AG04450 (cell line): ENCODE measurements at regions not wholly inside any gene's neighbourhood (a gene's known extent, or its start where the extent isn't known, plus 50 kb on each side); places are given as distances from the start of the nearest gene placed in this dataset.

ENCODE experiments used
- CTCF ChIA-PET: fragments of 300-600, 350-600 bp; formaldehyde crosslinking; extraction: SDS; loops from one replicate; lab custom pipeline; 2022; ENCODE audit warnings: antibody characterized with exemption, inconsistent platforms; lab: Charles Lee
- POLR2A ChIA-PET: fragments of 350-600 bp; formaldehyde crosslinking; extraction: SDS; loops from one replicate; lab custom pipeline; 2021; ENCODE audit warnings: antibody characterized with exemption, inconsistent platforms; lab: Yijun Ruan, JAX
- DNase-seq: peaks from one replicate; pipeline ENCODE4 v3.0.0-alpha.2; 2011; ENCODE audit warnings: low read depth, low spot score
- H3K27ac ChIP-seq: one replicate; pipeline ENCODE4 v1.5.1; 2012; ENCODE audit warnings: low read depth, low read length, control low read depth
- H3K27me3 ChIP-seq: one replicate; pipeline ENCODE4 v1.6.0; 2012; ENCODE audit warnings: low read length; ENCODE audit not compliant: control insufficient read depth, insufficient read depth
- H3K4me3 ChIP-seq: 2 replicates; pipeline ENCODE4 v1.5.1; 2011; ENCODE audit warnings: mild to moderate bottlenecking, low read depth, low read length, control low read depth
- H3K9me3 ChIP-seq: 2 replicates; pipeline ENCODE4 v1.5.1; 2012; ENCODE audit warnings: low read length; ENCODE audit not compliant: control insufficient read depth, insufficient read depth
- TF ChIP-seq, protein P1 (sequence below): IDR thresholded peaks from 2 replicates; pipeline ENCODE4 v1.5.1; 2011; ENCODE audit warnings: low read depth, low read length, control low read depth, inconsistent platforms

DNA sequence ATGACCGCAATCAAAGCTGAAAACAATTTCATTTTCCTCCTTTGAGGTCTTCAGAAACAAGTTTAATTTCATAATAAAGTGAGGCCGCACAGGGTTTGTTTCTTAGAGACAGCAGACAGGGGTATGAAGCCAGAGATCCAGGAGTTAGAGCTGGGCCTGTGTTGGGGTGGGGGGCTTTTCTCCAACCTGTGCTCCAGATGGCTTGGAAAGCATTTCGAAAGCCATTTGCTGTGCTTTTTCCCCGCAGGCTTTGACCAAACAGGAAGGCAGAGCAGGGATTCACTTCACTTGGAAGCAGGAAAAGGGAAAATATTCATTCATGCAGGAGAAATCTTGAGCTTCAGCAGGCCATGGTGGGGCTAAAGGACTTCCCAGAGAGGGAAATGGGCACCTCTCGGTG, 617.4 kb downstream of the SOX6 start:
- Histone ChIP-seq H3K9me3 (no peaks in the 10 kb centered on the region), H3K4me3 (no peak overlapping the region), H3K27me3 (no peaks in the 10 kb centered on the region), H3K27ac (no peak overlapping the region)
- no peak for DNase-seq
- ChIA-PET POLR2A (no interaction called here), CTCF (no interaction called here)
- TF ChIP-seq, protein P1, sequence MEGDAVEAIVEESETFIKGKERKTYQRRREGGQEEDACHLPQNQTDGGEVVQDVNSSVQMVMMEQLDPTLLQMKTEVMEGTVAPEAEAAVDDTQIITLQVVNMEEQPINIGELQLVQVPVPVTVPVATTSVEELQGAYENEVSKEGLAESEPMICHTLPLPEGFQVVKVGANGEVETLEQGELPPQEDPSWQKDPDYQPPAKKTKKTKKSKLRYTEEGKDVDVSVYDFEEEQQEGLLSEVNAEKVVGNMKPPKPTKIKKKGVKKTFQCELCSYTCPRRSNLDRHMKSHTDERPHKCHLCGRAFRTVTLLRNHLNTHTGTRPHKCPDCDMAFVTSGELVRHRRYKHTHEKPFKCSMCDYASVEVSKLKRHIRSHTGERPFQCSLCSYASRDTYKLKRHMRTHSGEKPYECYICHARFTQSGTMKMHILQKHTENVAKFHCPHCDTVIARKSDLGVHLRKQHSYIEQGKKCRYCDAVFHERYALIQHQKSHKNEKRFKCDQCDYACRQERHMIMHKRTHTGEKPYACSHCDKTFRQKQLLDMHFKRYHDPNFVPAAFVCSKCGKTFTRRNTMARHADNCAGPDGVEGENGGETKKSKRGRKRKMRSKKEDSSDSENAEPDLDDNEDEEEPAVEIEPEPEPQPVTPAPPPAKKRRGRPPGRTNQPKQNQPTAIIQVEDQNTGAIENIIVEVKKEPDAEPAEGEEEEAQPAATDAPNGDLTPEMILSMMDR: no peak

DNA sequence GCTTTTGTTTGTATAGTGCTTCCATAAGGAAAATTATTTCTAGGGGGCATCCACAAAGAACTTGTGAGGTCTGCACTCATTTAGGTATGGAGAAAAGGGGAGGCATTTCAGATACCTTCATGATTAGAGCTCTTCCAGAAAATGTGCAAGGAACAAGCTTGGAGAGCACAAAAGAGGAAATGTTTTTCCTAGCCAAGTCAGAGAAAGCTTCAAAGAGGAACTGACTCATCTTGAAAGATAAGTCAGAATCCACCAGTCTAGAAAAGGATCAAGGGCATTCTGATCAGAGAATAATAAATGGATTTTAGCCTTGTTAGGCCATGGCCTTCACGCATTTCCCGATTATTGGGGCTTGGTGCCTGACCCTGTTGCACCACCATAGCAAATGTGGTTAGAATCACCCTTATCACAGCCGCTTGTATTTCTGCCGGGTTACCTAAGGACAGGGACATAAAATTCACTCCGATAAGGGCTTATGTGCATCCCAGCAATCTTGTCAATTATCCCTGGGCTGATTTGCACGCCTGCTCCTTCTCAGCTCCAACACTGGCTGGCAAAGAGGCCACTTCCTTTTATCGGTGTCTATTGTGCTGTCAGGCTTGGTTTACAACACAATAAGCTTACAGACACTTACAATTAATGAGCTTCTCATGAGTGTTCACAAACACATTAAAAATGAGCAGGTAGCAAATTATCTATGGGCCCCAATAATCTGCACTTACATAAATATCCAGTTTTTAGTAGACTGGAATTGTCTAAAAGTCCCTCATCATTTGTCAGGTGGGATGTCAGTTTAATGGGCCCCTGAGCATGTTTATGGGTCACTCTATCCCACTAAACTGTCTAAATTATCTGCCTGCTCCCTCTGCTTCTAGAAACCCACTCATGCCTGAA, 613.5 kb downstream of the SOX6 start:
- DNase-seq: no peak
- Histone ChIP-seq H3K27ac (no peak overlapping the region), H3K27me3 (no peaks in the 10 kb centered on the region), H3K4me3 (no peak overlapping the region), H3K9me3 (no peaks in the 10 kb centered on the region)
- POLR2A ChIA-PET: no interaction called here
- TF ChIP-seq, protein P1: no peak
- CTCF ChIA-PET: interaction anchor here (1.3 kb wide), 1 partner anchor 93 kb away, joined by 3 read pairs; no protein-coding TSS in a partner anchor

DNA sequence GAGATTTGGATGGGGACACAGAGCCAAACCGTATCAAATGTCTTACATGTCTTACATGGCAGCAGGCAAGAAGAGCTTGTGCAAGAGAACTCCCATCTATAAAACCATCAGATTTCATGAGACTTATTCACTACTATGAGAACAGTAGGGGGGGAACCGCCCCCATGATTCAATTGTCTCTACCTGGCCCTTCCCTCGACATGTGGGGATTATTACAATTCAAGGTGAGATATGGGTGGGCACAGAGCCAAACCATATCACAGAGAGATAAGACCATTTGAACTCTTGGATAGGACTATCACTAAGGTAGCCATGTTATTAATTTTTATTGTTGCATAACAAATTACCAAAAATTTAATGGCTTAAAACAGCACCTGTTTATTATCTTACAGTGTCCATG, 611.7 kb downstream of the SOX6 start:
- ChIA-PET CTCF (no interaction called here), POLR2A (no interaction called here)
- DNase-seq: no peak
- no peaks in the 10 kb centered on the region for H3K27me3 ChIP-seq
- H3K4me3 ChIP-seq: no peak overlapping the region
- TF ChIP-seq, protein P1: no peak
- H3K27ac ChIP-seq: no peak overlapping the region
- no peaks in the 10 kb centered on the region for H3K9me3 ChIP-seq

DNA sequence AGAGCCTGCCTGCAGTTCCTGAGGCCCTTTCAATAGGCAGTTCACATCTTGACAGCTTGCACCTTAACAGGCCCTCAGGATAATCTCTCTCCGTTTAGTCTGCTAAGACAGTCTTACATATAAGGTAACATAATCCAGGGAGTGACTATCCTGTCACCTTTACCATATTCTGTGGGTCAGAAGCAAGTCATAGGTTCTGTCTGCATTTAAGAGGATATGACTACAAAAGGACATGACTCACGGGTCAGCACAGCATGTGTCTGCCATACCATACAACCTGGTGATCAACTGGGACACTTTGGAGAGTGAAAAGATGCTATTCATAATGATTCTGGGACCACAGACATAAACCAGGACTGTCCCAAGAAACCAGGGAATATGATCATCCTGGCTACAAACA, 611.1 kb downstream of the SOX6 start:
- ChIA-PET POLR2A (no interaction called here), CTCF (no interaction called here)
- TF ChIP-seq, protein P1: no peak
- DNase-seq: no peak
- no peak overlapping the region for H3K4me3 ChIP-seq
- H3K27ac ChIP-seq: no peak overlapping the region
- H3K27me3 ChIP-seq: no peaks in the 10 kb centered on the region
- no peaks in the 10 kb centered on the region for H3K9me3 ChIP-seq

DNA sequence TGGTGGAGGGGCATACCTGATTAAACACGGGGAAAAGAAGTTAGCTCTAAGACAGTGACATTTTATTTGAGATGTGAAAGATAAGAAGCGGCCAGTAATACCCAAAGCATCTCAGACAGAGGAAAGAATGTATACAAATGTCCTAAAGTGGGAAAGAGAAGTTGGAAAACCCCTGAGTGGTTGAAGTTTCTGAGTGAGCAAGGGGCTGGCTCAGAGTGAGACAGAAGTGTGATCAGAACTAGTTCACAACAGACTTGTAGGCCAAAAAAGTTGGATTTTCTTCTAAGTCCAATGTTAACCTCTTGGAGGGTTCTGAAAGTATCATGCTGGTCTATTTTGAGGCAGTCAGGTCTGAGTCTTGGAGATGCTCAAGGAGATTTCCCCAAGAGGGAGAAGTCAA, 608.7 kb downstream of the SOX6 start:
- no peak overlapping the region for H3K4me3 ChIP-seq
- TF ChIP-seq, protein P1: no peak
- H3K27me3 ChIP-seq: no peaks in the 10 kb centered on the region
- no peaks in the 10 kb centered on the region for H3K9me3 ChIP-seq
- ChIA-PET POLR2A (interaction anchor here (1.0 kb wide), 1 partner anchor 40 kb away, joined by 4 read pairs; no protein-coding TSS in a partner anchor), CTCF (interaction anchor here (0.5 to 1.1 kb wide), 6 partner anchors 28 to 1313 kb away, joined by 3 to 5 read pairs (median 4); no protein-coding TSS in a partner anchor)
- H3K27ac ChIP-seq: peak overlapping the region; percentile 3
- DNase-seq: peak; percentile 21
